ENCODE measurements at regions not wholly inside any gene's neighbourhood (a gene's known extent, or its start where the extent isn't known, plus 50 kb on each side); places are given as distances from the start of the nearest gene placed in this dataset.

DNA sequence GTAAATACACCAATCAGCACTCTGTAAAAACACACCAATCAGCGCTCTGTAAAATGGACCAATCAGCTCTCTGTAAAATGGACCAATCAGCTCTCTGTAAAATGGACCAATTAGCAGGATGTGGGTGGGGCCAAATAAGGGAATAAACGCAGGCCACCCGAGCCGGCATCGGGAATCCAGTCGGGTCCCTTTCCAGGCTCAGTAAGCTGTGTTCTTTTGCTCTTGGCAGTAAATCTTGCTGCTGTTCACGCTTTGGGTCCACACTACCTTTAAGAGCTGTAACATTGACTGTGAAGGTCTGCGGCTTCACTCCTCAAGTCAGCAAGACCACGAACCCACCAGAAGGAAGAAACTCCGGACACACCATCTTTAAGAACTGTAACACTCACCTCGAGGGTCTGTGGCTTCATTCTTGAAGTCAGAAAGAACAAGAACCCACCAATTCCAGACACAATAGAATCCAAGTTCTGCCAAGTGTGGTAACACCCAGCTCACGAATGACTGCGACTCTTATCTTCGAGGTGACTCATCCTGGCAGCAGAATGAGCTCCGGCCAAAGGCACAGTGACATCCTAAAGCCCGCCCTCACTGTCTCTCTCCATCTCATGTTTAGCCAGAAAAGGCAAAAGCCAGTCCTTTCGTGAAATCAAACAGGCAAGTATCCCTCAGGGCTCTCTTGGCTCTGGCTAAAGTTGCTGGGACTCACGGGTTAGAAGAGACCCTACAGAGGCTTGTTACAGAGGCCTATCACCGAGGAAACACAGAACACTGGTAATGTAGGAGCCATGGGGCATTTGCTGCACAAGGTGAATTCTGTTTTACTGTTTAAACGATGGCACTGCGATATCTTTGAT, 155.2 kb downstream of the FAM43A start:
- Histone ChIP-seq H3K23ac (ENCODE audit: low read length) (no peak overlapping the region), H3K9me3 (ENCODE audit: insufficient read depth, low read depth, low read length) (no peaks in the 10 kb centered on the region), H3K18ac (ENCODE audit: low read length) (no peak overlapping the region)

DNA sequence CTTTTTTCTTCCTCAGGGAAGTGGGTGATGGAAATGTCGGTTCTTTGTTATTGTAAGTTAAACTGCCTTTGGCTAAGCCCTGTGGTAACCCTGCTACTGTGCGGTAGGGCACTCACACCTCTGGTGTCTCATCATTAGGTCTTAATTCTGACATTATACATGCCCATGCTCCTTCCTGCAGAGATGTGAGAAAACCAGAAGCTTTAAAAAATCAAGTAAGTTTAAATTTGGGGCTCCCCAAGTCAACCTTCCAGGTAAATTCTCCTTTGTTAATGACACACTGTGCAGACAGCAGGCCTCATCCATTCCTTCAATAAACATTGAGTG, 155.8 kb downstream of the FAM43A start:
- no peaks in the 10 kb centered on the region for H3K79me2 ChIP-seq (ENCODE audit: control insufficient read depth, insufficient read depth, low read length, poor library complexity)
- no peak overlapping the region for H3K4ac ChIP-seq (ENCODE audit: low read depth, low read length)
- no peak overlapping the region for H2BK120ac ChIP-seq (ENCODE audit: insufficient read depth, low read length, poor library complexity)
- no peak overlapping the region for H4K12ac ChIP-seq (ENCODE audit: low read depth, low read length)
- no peak overlapping the region for H3K9ac ChIP-seq (ENCODE audit: low read length)
- no peak overlapping the region for H3K14ac ChIP-seq (ENCODE audit: low read length)
- no peak overlapping the region for H2BK12ac ChIP-seq (ENCODE audit: low read length)
- H3K79me1 ChIP-seq (ENCODE audit: low read length) = no peaks in the 10 kb centered on the region
- no peak overlapping the region for H3K18ac ChIP-seq (ENCODE audit: low read length)
- H3K27ac ChIP-seq (ENCODE audit: low read depth, low read length) = no peak overlapping the region
- H3K9me3 ChIP-seq (ENCODE audit: insufficient read depth, low read depth, low read length) = no peaks in the 10 kb centered on the region
- peaks cover 0 to 9% of the 10 kb centered on the region in 2 experiments for H3K4me1 ChIP-seq (ENCODE audit: control insufficient read depth in 1 of 2, insufficient read depth in 2 of 2, low read length in 2 of 2)
- no peak overlapping the region for H3K23ac ChIP-seq (ENCODE audit: low read length)
- WGBS (ENCODE audit: extremely low coverage, insufficient coverage, insufficient read length) = no CpG with 5 or more reads among the region's 2 CpGs
- no peaks in the 10 kb centered on the region for H3K36me3 ChIP-seq (ENCODE audit: control insufficient read depth in 1 of 2, insufficient read depth in 2 of 2, low read length in 2 of 2)
- no peaks in the 10 kb centered on the region for H3K27me3 ChIP-seq (ENCODE audit: insufficient read depth, low read length)
- no peak overlapping the region for H4K8ac ChIP-seq (ENCODE audit: low read depth, low read length)
- no peak overlapping the region for H3K4me2 ChIP-seq (ENCODE audit: low read length)
- H3K4me3 ChIP-seq (ENCODE audit: low read depth, low read length) = no peak overlapping the region
- no peak overlapping the region for H2AK5ac ChIP-seq (ENCODE audit: low read length)
- DNase-seq = no peak
- H2BK5ac ChIP-seq (ENCODE audit: low read depth, low read length, poor library complexity) = no peak overlapping the region
- H2AFZ ChIP-seq (ENCODE audit: insufficient read depth, low read length, poor library complexity) = no peak overlapping the region
- H4K91ac ChIP-seq (ENCODE audit: low read depth, low read length) = no peak overlapping the region

More for the DNA sequence above, 155.2 kb downstream of the FAM43A start:
- Histone ChIP-seq H3K79me1 (ENCODE audit: low read length) (no peaks in the 10 kb centered on the region), H3K4me3 (ENCODE audit: low read depth, low read length) (no peak overlapping the region), H3K14ac (ENCODE audit: low read length) (no peak overlapping the region), H3K9ac (ENCODE audit: low read length) (no peak overlapping the region), H4K12ac (ENCODE audit: low read depth, low read length) (no peak overlapping the region), H2BK120ac (ENCODE audit: insufficient read depth, low read length, poor library complexity) (no peak overlapping the region), H3K27me3 (ENCODE audit: insufficient read depth, low read length) (no peaks in the 10 kb centered on the region), H3K4me2 (ENCODE audit: low read length) (no peak overlapping the region), H3K36me3 (ENCODE audit: control insufficient read depth in 1 of 2, insufficient read depth in 2 of 2, low read length in 2 of 2) (no peaks in the 10 kb centered on the region), H2AFZ (ENCODE audit: insufficient read depth, low read length, poor library complexity) (no peak overlapping the region), H4K91ac (ENCODE audit: low read depth, low read length) (no peak overlapping the region), H4K8ac (ENCODE audit: low read depth, low read length) (no peak overlapping the region), H3K27ac (ENCODE audit: low read depth, low read length) (no peak overlapping the region), H3K4me1 (ENCODE audit: control insufficient read depth in 1 of 2, insufficient read depth in 2 of 2, low read length in 2 of 2) (peaks cover 0 to 9% of the 10 kb centered on the region in 2 experiments), H3K4ac (ENCODE audit: low read depth, low read length) (no peak overlapping the region), H2BK12ac (ENCODE audit: low read length) (peak overlapping the region; percentile 39), H2AK5ac (ENCODE audit: low read length) (no peak overlapping the region), H3K79me2 (ENCODE audit: control insufficient read depth, insufficient read depth, low read length, poor library complexity) (no peaks in the 10 kb centered on the region), H2BK5ac (ENCODE audit: low read depth, low read length, poor library complexity) (no peak overlapping the region)
- no CpG with 5 or more reads among the region's 21 CpGs for WGBS (ENCODE audit: extremely low coverage, insufficient coverage, insufficient read length)
- DNase-seq = peak; percentile 57 to 75

DNA sequence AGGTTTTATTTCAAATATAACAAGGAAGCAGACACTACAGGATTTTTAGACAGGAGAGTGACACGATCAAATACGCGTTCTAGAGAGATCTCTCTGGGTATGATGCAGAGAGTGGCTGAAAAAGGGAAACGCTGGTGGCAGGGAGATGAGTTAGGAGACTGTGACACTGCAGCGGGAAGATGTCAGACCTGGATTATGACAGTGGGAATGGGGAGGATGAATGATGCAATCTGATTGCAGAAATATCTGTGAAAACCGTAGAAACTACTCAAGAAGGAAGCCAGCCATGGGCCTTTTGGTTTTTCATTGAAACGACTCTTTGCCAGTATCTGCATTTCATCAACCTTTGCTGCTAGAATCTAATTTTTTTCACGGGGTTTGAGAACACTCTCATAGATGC, 157.9 kb downstream of the FAM43A start:
- Histone ChIP-seq H3K9me3 (ENCODE audit: insufficient read depth, low read depth, low read length) (no peaks in the 10 kb centered on the region), H3K4me3 (ENCODE audit: low read depth, low read length) (no peak overlapping the region), H3K23ac (ENCODE audit: low read length) (no peak overlapping the region), H2AK5ac (ENCODE audit: low read length) (no peak overlapping the region), H2BK5ac (ENCODE audit: low read depth, low read length, poor library complexity) (no peak overlapping the region), H3K18ac (ENCODE audit: low read length) (no peak overlapping the region), H2BK120ac (ENCODE audit: insufficient read depth, low read length, poor library complexity) (no peak overlapping the region), H3K4ac (ENCODE audit: low read depth, low read length) (no peak overlapping the region), H4K12ac (ENCODE audit: low read depth, low read length) (no peak overlapping the region), H3K14ac (ENCODE audit: low read length) (no peak overlapping the region), H3K4me2 (ENCODE audit: low read length) (no peak overlapping the region), H2BK12ac (ENCODE audit: low read length) (no peak overlapping the region), H3K9ac (ENCODE audit: low read length) (no peak overlapping the region), H3K79me1 (ENCODE audit: low read length) (no peaks in the 10 kb centered on the region), H3K27me3 (ENCODE audit: insufficient read depth, low read length) (no peaks in the 10 kb centered on the region), H4K8ac (ENCODE audit: low read depth, low read length) (no peak overlapping the region), H3K27ac (ENCODE audit: low read depth, low read length) (no peak overlapping the region), H3K36me3 (ENCODE audit: control insufficient read depth in 1 of 2, insufficient read depth in 2 of 2, low read length in 2 of 2) (no peaks in the 10 kb centered on the region), H3K79me2 (ENCODE audit: control insufficient read depth, insufficient read depth, low read length, poor library complexity) (no peaks in the 10 kb centered on the region), H3K4me1 (ENCODE audit: control insufficient read depth in 1 of 2, insufficient read depth in 2 of 2, low read length in 2 of 2) (peaks cover 0 to 9% of the 10 kb centered on the region in 2 experiments), H4K91ac (ENCODE audit: low read depth, low read length) (no peak overlapping the region), H2AFZ (ENCODE audit: insufficient read depth, low read length, poor library complexity) (no peak overlapping the region)
- peak in 1 of 2 donors; percentile 18 for DNase-seq
- no CpG with 5 or more reads among the region's 8 CpGs for WGBS (ENCODE audit: extremely low coverage, insufficient coverage, insufficient read length)

DNA sequence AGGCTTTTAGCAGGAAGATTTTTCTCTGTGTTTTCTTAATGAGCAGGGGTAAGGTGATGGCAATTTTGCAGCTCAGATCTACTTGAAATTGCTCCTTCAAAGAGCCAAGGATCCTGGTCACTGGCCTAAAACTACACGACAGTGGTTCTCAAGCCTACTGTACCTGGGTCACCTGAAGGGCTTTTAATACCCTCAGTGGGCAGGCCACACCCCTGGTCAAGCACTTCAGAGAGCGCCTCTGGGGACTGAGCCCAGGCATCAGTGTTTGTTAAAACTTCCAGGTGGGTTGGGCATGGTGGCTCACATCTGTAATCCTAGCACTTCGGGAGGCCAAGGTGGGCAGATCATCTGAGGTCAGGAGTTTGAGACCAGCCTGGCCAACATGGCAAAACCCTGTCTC, 158.4 kb downstream of the FAM43A start:
- H3K27ac ChIP-seq (ENCODE audit: low read depth, low read length) = no peak overlapping the region
- H3K9ac ChIP-seq (ENCODE audit: low read length) = no peak overlapping the region
- H3K9me3 ChIP-seq (ENCODE audit: insufficient read depth, low read depth, low read length) = no peaks in the 10 kb centered on the region
- no peak overlapping the region for H4K8ac ChIP-seq (ENCODE audit: low read depth, low read length)
- no peak overlapping the region for H3K4ac ChIP-seq (ENCODE audit: low read depth, low read length)
- H3K79me1 ChIP-seq (ENCODE audit: low read length) = no peaks in the 10 kb centered on the region
- H3K4me3 ChIP-seq (ENCODE audit: low read depth, low read length) = no peak overlapping the region
- no peak overlapping the region for H2AK5ac ChIP-seq (ENCODE audit: low read length)
- H2BK5ac ChIP-seq (ENCODE audit: low read depth, low read length, poor library complexity) = no peak overlapping the region
- H3K79me2 ChIP-seq (ENCODE audit: control insufficient read depth, insufficient read depth, low read length, poor library complexity) = no peaks in the 10 kb centered on the region
- no peak overlapping the region for H3K4me2 ChIP-seq (ENCODE audit: low read length)
- no peak for DNase-seq
- no peak overlapping the region for H4K91ac ChIP-seq (ENCODE audit: low read depth, low read length)
- H3K23ac ChIP-seq (ENCODE audit: low read length) = no peak overlapping the region
- H3K18ac ChIP-seq (ENCODE audit: low read length) = no peak overlapping the region
- no peak overlapping the region for H2BK12ac ChIP-seq (ENCODE audit: low read length)
- H3K27me3 ChIP-seq (ENCODE audit: insufficient read depth, low read length) = no peaks in the 10 kb centered on the region
- no peak overlapping the region for H2AFZ ChIP-seq (ENCODE audit: insufficient read depth, low read length, poor library complexity)
- H3K36me3 ChIP-seq (ENCODE audit: control insufficient read depth in 1 of 2, insufficient read depth in 2 of 2, low read length in 2 of 2) = no peaks in the 10 kb centered on the region
- H2BK120ac ChIP-seq (ENCODE audit: insufficient read depth, low read length, poor library complexity) = no peak overlapping the region
- H4K12ac ChIP-seq (ENCODE audit: low read depth, low read length) = no peak overlapping the region
- no peak overlapping the region for H3K14ac ChIP-seq (ENCODE audit: low read length)
- no CpG with 5 or more reads among the region's 3 CpGs for WGBS (ENCODE audit: extremely low coverage, insufficient coverage, insufficient read length)
- peaks cover 0 to 9% of the 10 kb centered on the region in 2 experiments for H3K4me1 ChIP-seq (ENCODE audit: control insufficient read depth in 1 of 2, insufficient read depth in 2 of 2, low read length in 2 of 2)
